ENCODE measurements at regions not wholly inside any gene's neighbourhood (a gene's known extent, or its start where the extent isn't known, plus 50 kb on each side); places are given as distances from the start of the nearest gene placed in this dataset.
"Not testable (repeated sequence)": the region's sequence is repeated elsewhere in the genome, so short reads cannot be mapped to it uniquely, and the experiment has no call there.

- no peak for DNase-seq (ENCODE audit: low spot score)
These were observed 50.1 kb upstream of the SIRPA start for GRCh38 chr20:1845163-1845523.

GRCh38 chr20:1844325-1845162 lies 50.7 kb upstream of the SIRPA start:
- DNase-seq (ENCODE audit: low spot score), result no peak

- DNase-seq (ENCODE audit: low spot score), result no peak
These were observed 52.9 kb upstream of the SIRPA start for GRCh38 chr20:1842281-1842680.

GRCh38 chr20:1841554-1842140 lies 53.6 kb upstream of the SIRPA start:
- no peak for DNase-seq (ENCODE audit: low spot score)

- no peak for DNase-seq (ENCODE audit: low spot score)
These were observed 54.2 kb upstream of the SIRPA start for GRCh38 chr20:1840817-1841553.

- DNase-seq (ENCODE audit: low spot score), result not testable (repeated sequence)
These were observed 55.6 kb upstream of the SIRPA start for GRCh38 chr20:1839376-1840317.

- DNase-seq (ENCODE audit: low spot score), result no peak
These were observed 56.5 kb upstream of the SIRPA start for GRCh38 chr20:1838556-1839279.

- DNase-seq (ENCODE audit: low spot score), result no peak
These were observed 59.8 kb upstream of the SIRPA start for GRCh38 chr20:1835186-1836035.

- no peak for DNase-seq (ENCODE audit: low spot score)
These were observed 61.2 kb upstream of the SIRPA start for GRCh38 chr20:1833728-1834726.

- no peak for DNase-seq (ENCODE audit: low spot score)
These were observed 62.0 kb upstream of the SIRPA start for GRCh38 chr20:1833216-1833615.

GRCh38 chr20:1832634-1833033 lies 62.6 kb upstream of the SIRPA start:
- DNase-seq (ENCODE audit: low spot score), result no peak

- no peak for DNase-seq (ENCODE audit: low spot score)
These were observed 63.6 kb upstream of the SIRPA start for GRCh38 chr20:1831606-1832005.

GRCh38 chr20:1831096-1831495 lies 64.1 kb upstream of the SIRPA start:
- DNase-seq (ENCODE audit: low spot score), result no peak

GRCh38 chr20:1830240-1830639 lies 65.0 kb upstream of the SIRPA start:
- no peak for DNase-seq (ENCODE audit: low spot score)

- no peak for DNase-seq (ENCODE audit: low spot score)
These were observed 65.7 kb upstream of the SIRPA start for GRCh38 chr20:1829531-1829930.

GRCh38 chr20:1828786-1829131 lies 66.4 kb upstream of the SIRPA start:
- DNase-seq (ENCODE audit: low spot score), result no peak

GRCh38 chr20:1827974-1828785 lies 67.0 kb upstream of the SIRPA start:
- no peak for DNase-seq (ENCODE audit: low spot score)

All from mesenteric fat pad (tissue), 1 donor.